GM13977 (cell line): ENCODE measurements at regions not wholly inside any gene's neighbourhood (a gene's known extent, or its start where the extent isn't known, plus 50 kb on each side); places are given as distances from the start of the nearest gene placed in this dataset.

ENCODE experiments used
- DNase-seq: peaks from one replicate; pipeline ENCODE4 v3.0.0; 2012; ENCODE audit warnings: low spot score
- CTCF ChIP-seq: IDR thresholded peaks from 2 replicates; pipeline ENCODE4 v1.5.1; 2012; ENCODE audit warnings: mild to moderate bottlenecking, control low read depth; ENCODE audit not compliant: insufficient read depth; ENCODE audit errors: extremely low read depth, missing control alignments
- in situ Hi-C: fragments of 300-500 bp; cut with MboI; formaldehyde crosslinking; loops from one replicate; pipeline ENCODE4 v1.12.0; 2022; ENCODE audit warnings: low sequenced_read_pairs, low pct_unique_long_range_greater_than_20kb, mixed read lengths, inconsistent platforms; ENCODE audit not compliant: unreplicated experiment

- in situ Hi-C loops, result no loop called here
- no peak for DNase-seq
- TF ChIP-seq CTCF, result no peak
Measured at GRCh38 chr4:42824278-42824977, 68.1 kb upstream of the GRXCR1 start.

- in situ Hi-C loops, result no loop called here
- no peak for DNase-seq
- TF ChIP-seq CTCF, result no peak
Measured at GRCh38 chr4:42821230-42821629, 71.3 kb upstream of the GRXCR1 start.

GRCh38 chr4:42819863-42820514 lies 72.5 kb upstream of the GRXCR1 start:
- in situ Hi-C loops, result no loop called here
- TF ChIP-seq CTCF, result no peak
- no peak for DNase-seq

GRCh38 chr4:42817913-42818312 lies 74.6 kb upstream of the GRXCR1 start:
- in situ Hi-C loops, result no loop called here
- DNase-seq, result no peak
- no peak for TF ChIP-seq CTCF

GRCh38 chr4:42816880-42817400 lies 75.6 kb upstream of the GRXCR1 start:
- in situ Hi-C loops, result no loop called here
- no peak for TF ChIP-seq CTCF
- no peak for DNase-seq

GRCh38 chr4:42816189-42816879 lies 76.2 kb upstream of the GRXCR1 start:
- no peak for DNase-seq
- in situ Hi-C loops, result no loop called here

More at GRCh38 chr4:42816189-42816879, 76.2 kb upstream of the GRXCR1 start:
- no peak for TF ChIP-seq CTCF
